A549 (cell line): ENCODE measurements at regions not wholly inside any gene's neighbourhood (a gene's known extent, or its start where the extent isn't known, plus 50 kb on each side); places are given as distances from the start of the nearest gene placed in this dataset.
"Not testable (repeated sequence)": the region's sequence is repeated elsewhere in the genome, so short reads cannot be mapped to it uniquely, and the experiment has no call there.

Experiments used
- ATAC-seq, 2 experiments: fragments of 200-7000 bp in 1 of 2; fragments of >200 bp in 1 of 2; cut with Nextera tagmentation in 1 of 2; cut with Tn5 transposase in 1 of 2; 3 replicates each; pipeline versions ENCODE4 v1.8.0 to v1.9.1; 2018 to 2020; ENCODE audit warnings: mild to moderate bottlenecking in 1 of 2, moderate library complexity in 1 of 2
- CTCF ChIA-PET: fragments of 300-600 bp; sonication (Branson Sonifier 250); formaldehyde crosslinking; extraction: SDS; loops from one replicate; lab custom pipeline; 2021; ENCODE audit warnings: antibody characterized with exemption, inconsistent platforms; lab: Yijun Ruan, JAX
- POLR2A ChIA-PET: fragments of 350-600 bp; formaldehyde crosslinking; extraction: SDS; loops from one replicate; lab custom pipeline; 2021; ENCODE audit warnings: antibody characterized with exemption, inconsistent platforms; lab: Yijun Ruan, JAX
- DNase-seq, 2 experiments: peaks; one replicate each; pipeline versions ENCODE4 v3.0.0 to v3.0.0-alpha.2; 2011 to 2016; ENCODE audit warnings: low read depth in 1 of 2, low spot score in 1 of 2
- FAIRE-seq: peaks from 2 replicates; lab custom pipeline; 2011; peaks lifted over from hg19 to GRCh38; lab: Jason Lieb, UNC
- H3K27ac ChIP-seq, 2 experiments: fragments of >200 bp; sonication (Bioruptor Twin); formaldehyde crosslinking; 3 replicates each; pipeline ENCODE4 v1.5.1; 2016 to 2017
- H3K4me1 ChIP-seq: fragments of >200 bp; sonication (Bioruptor Twin); formaldehyde crosslinking; 3 replicates; pipeline ENCODE4 v1.6.1; 2016
- H3K4me2 ChIP-seq: fragments of >200 bp; sonication (Bioruptor Twin); formaldehyde crosslinking; 3 replicates; pipeline ENCODE4 v1.6.1; 2016
- H3K4me3 ChIP-seq: fragments of >200 bp; sonication (Bioruptor Twin); formaldehyde crosslinking; 3 replicates; pipeline ENCODE4 v1.5.1; 2016
- H3K9me3 ChIP-seq: fragments of >200 bp; sonication (Bioruptor Twin); formaldehyde crosslinking; 3 replicates; pipeline ENCODE4 v1.6.1; 2016
- BHLHE40 ChIP-seq: IDR thresholded peaks from 2 replicates; pipeline ENCODE4 v1.6.1; 2012; ENCODE audit warnings: low read depth, low read length, inconsistent platforms
- CHD2 ChIP-seq: fragments of 150-350 bp; IDR thresholded peaks from 2 replicates; pipeline ENCODE4 v1.6.1; 2014; ENCODE audit warnings: low read length; ENCODE audit not compliant: partially characterized antibody
- ESRRA ChIP-seq: fragments of 150-350 bp; IDR thresholded peaks from 2 replicates; pipeline ENCODE4 v1.6.1; 2014; ENCODE audit warnings: mild to moderate bottlenecking, low read length, borderline replicate concordance
- FOSB ChIP-seq: fragments of 250-450 bp; sonication (Bioruptor Pico); IDR thresholded peaks from 2 replicates; pipeline ENCODE4 v1.5.0; 2020; ENCODE audit warnings: mild to moderate bottlenecking, moderate library complexity
- HDAC2 ChIP-seq: fragments of 200-600 bp; sonication (generic); IDR thresholded peaks from 2 replicates; pipeline ENCODE4 v1.6.1; 2016
- HOXB13 ChIP-seq: fragments of 250-450 bp; sonication (Bioruptor Pico); IDR thresholded peaks from 2 replicates; pipeline ENCODE4 v1.5.0; 2020; ENCODE audit warnings: low read depth, mild to moderate bottlenecking, moderate library complexity
- JUN ChIP-seq, 2 experiments: fragments of >200 bp; sonication (Bioruptor Twin); formaldehyde crosslinking; IDR thresholded peaks; 2 replicates in 1 of 2; 3 replicates in 1 of 2; pipeline ENCODE4 v1.6.1; 2016 to 2017
- MAFK ChIP-seq: fragments of 450-650 bp; IDR thresholded peaks from 2 replicates; pipeline ENCODE4 v1.6.1; 2014; ENCODE audit not compliant: partially characterized antibody
- NR3C1 ChIP-seq: fragments of >200 bp; sonication (Bioruptor Twin); formaldehyde crosslinking; IDR thresholded peaks from 3 replicates; pipeline ENCODE4 v1.6.1; 2017
- PHF8 ChIP-seq: fragments of 200-600 bp; sonication (generic); IDR thresholded peaks from 2 replicates; pipeline ENCODE4 v1.6.1; 2016; ENCODE audit warnings: low read depth, mild to moderate bottlenecking, antibody characterized with exemption, moderate library complexity, borderline replicate concordance
- POLR2AphosphoS2 ChIP-seq: conservative IDR thresholded peaks from 2 replicates; pipeline ENCODE4 v1.6.1; 2012; ENCODE audit warnings: low read length, improper control_type of control experiment, inconsistent platforms
- RAD21 ChIP-seq, 2 experiments: fragments of >200 bp in 1 of 2; sonication (Bioruptor Twin) in 1 of 2; formaldehyde crosslinking in 1 of 2; IDR thresholded peaks in 1 of 2; conservative IDR thresholded peaks in 1 of 2; 2 replicates in 1 of 2; 3 replicates in 1 of 2; pipeline ENCODE4 v1.6.1; 2012 to 2018; ENCODE audit warnings: inconsistent platforms in 1 of 2
- RFX5 ChIP-seq: fragments of 450-650 bp; IDR thresholded peaks from 2 replicates; pipeline ENCODE4 v1.7.1; 2014; ENCODE audit warnings: antibody characterized with exemption, mild to moderate bottlenecking, moderate library complexity
- ZFP36 ChIP-seq: fragments of 450-650 bp; IDR thresholded peaks from 2 replicates; pipeline ENCODE4 v1.6.1; 2014; ENCODE audit warnings: borderline replicate concordance; ENCODE audit not compliant: partially characterized antibody
- WGBS: methylation state at CpG from one replicate; pipeline ENCODE4 v1.1.6; 2017; ENCODE audit errors: missing lambda C conversion rate; 5-methylcytosine and 5-hydroxymethylcytosine counted together
- TF ChIP-seq, protein P1 (sequence below): fragments of 450-650 bp; IDR thresholded peaks from 2 replicates; pipeline ENCODE4 v1.6.1; 2014; ENCODE audit warnings: antibody characterized with exemption
- TF ChIP-seq, protein P2 (sequence below): fragments of 200-600 bp; sonication (generic); IDR thresholded peaks from 2 replicates; pipeline ENCODE4 v1.6.1; 2016; ENCODE audit warnings: antibody characterized with exemption, mild to moderate bottlenecking, moderate library complexity
- TF ChIP-seq, protein P3 (sequence below): IDR thresholded peaks from 2 replicates; pipeline ENCODE4 v1.6.1; 2012
- TF ChIP-seq, protein P4 (sequence below): fragments of >200 bp; sonication (Bioruptor Twin); formaldehyde crosslinking; IDR thresholded peaks from 3 replicates; pipeline ENCODE4 v1.5.1; 2016

DNA sequence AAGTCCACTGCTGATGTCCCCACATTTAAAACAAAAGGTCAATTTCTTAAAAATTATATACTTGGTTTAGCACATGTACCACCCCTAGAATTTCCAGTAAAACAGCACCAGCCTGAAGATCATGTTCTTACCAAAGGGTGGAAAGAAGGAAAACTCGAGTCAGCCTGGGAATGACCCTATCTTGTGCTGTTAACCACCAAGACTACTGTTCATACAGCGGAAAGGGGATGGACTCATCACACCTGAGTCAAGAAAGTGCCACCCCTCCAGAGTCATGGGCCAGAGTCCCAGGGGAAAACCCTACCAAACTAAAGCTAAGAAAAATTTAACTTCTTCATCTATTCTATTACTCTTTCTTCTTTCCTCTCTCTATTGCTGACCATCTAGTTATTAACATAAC is 113.6 kb upstream of the PPM1J start:
- WGBS = 46% methylated on average over 2 of the region's 2 CpGs
- POLR2A ChIA-PET = no interaction called here
- H3K27ac ChIP-seq = no peak overlapping the region
- CTCF ChIA-PET = no interaction called here
- no peak overlapping the region for H3K4me3 ChIP-seq
- TF ChIP-seq BHLHE40 (no peak), PHF8 (no peak), RFX5 (no peak), JUN (IDR thresholded peaks at IDR 0.05) (no peak), ESRRA (no peak), HDAC2 (no peak), HOXB13 (CRISPR knock-in tag) (no peak), MAFK (no peak), POLR2AphosphoS2 (no peak), CHD2 (no peak), NR3C1 (no peak), ZFP36 (no peak), FOSB (no peak), RAD21 (conservative IDR thresholded peaks at IDR 0.05 in 1 of 2, IDR thresholded peaks at IDR 0.05 in 1 of 2) (no peak)
- TF ChIP-seq, protein P1, sequence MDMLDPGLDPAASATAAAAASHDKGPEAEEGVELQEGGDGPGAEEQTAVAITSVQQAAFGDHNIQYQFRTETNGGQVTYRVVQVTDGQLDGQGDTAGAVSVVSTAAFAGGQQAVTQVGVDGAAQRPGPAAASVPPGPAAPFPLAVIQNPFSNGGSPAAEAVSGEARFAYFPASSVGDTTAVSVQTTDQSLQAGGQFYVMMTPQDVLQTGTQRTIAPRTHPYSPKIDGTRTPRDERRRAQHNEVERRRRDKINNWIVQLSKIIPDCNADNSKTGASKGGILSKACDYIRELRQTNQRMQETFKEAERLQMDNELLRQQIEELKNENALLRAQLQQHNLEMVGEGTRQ = no peak
- TF ChIP-seq, protein P2, sequence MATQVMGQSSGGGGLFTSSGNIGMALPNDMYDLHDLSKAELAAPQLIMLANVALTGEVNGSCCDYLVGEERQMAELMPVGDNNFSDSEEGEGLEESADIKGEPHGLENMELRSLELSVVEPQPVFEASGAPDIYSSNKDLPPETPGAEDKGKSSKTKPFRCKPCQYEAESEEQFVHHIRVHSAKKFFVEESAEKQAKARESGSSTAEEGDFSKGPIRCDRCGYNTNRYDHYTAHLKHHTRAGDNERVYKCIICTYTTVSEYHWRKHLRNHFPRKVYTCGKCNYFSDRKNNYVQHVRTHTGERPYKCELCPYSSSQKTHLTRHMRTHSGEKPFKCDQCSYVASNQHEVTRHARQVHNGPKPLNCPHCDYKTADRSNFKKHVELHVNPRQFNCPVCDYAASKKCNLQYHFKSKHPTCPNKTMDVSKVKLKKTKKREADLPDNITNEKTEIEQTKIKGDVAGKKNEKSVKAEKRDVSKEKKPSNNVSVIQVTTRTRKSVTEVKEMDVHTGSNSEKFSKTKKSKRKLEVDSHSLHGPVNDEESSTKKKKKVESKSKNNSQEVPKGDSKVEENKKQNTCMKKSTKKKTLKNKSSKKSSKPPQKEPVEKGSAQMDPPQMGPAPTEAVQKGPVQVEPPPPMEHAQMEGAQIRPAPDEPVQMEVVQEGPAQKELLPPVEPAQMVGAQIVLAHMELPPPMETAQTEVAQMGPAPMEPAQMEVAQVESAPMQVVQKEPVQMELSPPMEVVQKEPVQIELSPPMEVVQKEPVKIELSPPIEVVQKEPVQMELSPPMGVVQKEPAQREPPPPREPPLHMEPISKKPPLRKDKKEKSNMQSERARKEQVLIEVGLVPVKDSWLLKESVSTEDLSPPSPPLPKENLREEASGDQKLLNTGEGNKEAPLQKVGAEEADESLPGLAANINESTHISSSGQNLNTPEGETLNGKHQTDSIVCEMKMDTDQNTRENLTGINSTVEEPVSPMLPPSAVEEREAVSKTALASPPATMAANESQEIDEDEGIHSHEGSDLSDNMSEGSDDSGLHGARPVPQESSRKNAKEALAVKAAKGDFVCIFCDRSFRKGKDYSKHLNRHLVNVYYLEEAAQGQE = no peak
- TF ChIP-seq, protein P3, sequence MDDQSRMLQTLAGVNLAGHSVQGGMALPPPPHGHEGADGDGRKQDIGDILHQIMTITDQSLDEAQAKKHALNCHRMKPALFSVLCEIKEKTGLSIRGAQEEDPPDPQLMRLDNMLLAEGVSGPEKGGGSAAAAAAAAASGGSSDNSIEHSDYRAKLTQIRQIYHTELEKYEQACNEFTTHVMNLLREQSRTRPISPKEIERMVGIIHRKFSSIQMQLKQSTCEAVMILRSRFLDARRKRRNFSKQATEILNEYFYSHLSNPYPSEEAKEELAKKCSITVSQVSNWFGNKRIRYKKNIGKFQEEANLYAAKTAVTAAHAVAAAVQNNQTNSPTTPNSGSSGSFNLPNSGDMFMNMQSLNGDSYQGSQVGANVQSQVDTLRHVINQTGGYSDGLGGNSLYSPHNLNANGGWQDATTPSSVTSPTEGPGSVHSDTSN = no peak
- TF ChIP-seq, protein P4, sequence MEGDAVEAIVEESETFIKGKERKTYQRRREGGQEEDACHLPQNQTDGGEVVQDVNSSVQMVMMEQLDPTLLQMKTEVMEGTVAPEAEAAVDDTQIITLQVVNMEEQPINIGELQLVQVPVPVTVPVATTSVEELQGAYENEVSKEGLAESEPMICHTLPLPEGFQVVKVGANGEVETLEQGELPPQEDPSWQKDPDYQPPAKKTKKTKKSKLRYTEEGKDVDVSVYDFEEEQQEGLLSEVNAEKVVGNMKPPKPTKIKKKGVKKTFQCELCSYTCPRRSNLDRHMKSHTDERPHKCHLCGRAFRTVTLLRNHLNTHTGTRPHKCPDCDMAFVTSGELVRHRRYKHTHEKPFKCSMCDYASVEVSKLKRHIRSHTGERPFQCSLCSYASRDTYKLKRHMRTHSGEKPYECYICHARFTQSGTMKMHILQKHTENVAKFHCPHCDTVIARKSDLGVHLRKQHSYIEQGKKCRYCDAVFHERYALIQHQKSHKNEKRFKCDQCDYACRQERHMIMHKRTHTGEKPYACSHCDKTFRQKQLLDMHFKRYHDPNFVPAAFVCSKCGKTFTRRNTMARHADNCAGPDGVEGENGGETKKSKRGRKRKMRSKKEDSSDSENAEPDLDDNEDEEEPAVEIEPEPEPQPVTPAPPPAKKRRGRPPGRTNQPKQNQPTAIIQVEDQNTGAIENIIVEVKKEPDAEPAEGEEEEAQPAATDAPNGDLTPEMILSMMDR = no peak
- FAIRE-seq (no peak), ATAC-seq (no peak), DNase-seq (no peak)
- H3K4me2 ChIP-seq = no peak overlapping the region
- no peaks in the 10 kb centered on the region for H3K9me3 ChIP-seq
- H3K4me1 ChIP-seq = no peaks in the 10 kb centered on the region

DNA sequence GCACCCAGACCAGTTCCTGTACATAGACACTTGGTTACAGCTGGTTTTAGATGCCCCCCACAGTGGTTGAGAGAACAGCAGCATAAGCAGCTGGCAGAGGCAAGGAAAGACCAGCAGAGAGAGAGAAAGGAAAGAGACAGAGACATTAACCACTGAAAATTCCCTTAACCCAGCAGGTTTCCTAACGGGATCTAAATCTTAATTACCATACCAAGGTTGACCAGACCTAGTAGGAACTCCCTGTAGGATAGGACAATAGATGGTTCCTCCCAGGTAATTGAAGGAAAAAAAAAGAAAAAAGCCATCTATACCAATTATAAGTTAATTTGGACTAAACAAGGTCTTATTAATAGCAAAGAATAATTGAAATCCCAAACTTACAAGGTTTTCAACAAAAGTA is 112.3 kb upstream of the PPM1J start:
- H3K4me1 ChIP-seq, POLR2A ChIA-PET, ATAC-seq, H3K27ac ChIP-seq, H3K4me2 ChIP-seq, FAIRE-seq, H3K4me3 ChIP-seq, DNase-seq, CTCF ChIA-PET, H3K9me3 ChIP-seq: not testable (repeated sequence)
- WGBS = 69% methylated on average over 1 of the region's 1 CpG
